Osteoblast (primary cell): ENCODE measurements at regions not wholly inside any gene's neighbourhood (a gene's known extent, or its start where the extent isn't known, plus 50 kb on each side); places are given as distances from the start of the nearest gene placed in this dataset.

Experiments
- DNase-seq: peaks from one replicate; pipeline ENCODE4 v3.0.0; 2011; ENCODE audit warnings: low spot score, mixed read lengths; ENCODE audit not compliant: insufficient read length; ENCODE audit errors: missing footprints
- H2AFZ ChIP-seq: 2 replicates; pipeline ENCODE4 v1.6.0; 2011; ENCODE audit warnings: mild to moderate bottlenecking, low read length
- H3K27ac ChIP-seq: 2 replicates; pipeline ENCODE4 v1.5.1; 2011; ENCODE audit warnings: mild to moderate bottlenecking, low read depth, low read length, moderate library complexity
- H3K27me3 ChIP-seq: 2 replicates; pipeline ENCODE4 v1.6.0; 2012; ENCODE audit warnings: mild to moderate bottlenecking, control low read depth, inconsistent platforms, low read length, moderate library complexity; ENCODE audit not compliant: insufficient read depth
- H3K36me3 ChIP-seq: 2 replicates; pipeline ENCODE4 v1.5.1; 2011; ENCODE audit warnings: mild to moderate bottlenecking, low read length, control low read depth, moderate library complexity; ENCODE audit not compliant: insufficient read depth
- H3K4me1 ChIP-seq: 2 replicates; pipeline ENCODE4 v1.5.1; 2011; ENCODE audit warnings: mild to moderate bottlenecking, low read length, control low read depth, moderate library complexity; ENCODE audit not compliant: insufficient read depth
- H3K4me2 ChIP-seq: 2 replicates; pipeline ENCODE4 v1.6.0; 2011; ENCODE audit warnings: mild to moderate bottlenecking, low read length; ENCODE audit not compliant: insufficient read depth
- H3K4me3 ChIP-seq: fragments of 200-600 bp; sonication (generic); 3 replicates; pipeline ENCODE4 v1.5.1; 2012; ENCODE audit warnings: mild to moderate bottlenecking, low read length, inconsistent platforms; ENCODE audit not compliant: insufficient read depth
- H3K79me2 ChIP-seq: 2 replicates; pipeline ENCODE4 v1.6.0; 2012; ENCODE audit warnings: mild to moderate bottlenecking, low read length, control low read depth, inconsistent platforms; ENCODE audit not compliant: insufficient read depth
- H3K9me3 ChIP-seq: 2 replicates; pipeline ENCODE4 v1.5.1; 2011; ENCODE audit warnings: low read depth, low read length, control low read depth
- H4K20me1 ChIP-seq: 2 replicates; pipeline ENCODE4 v1.6.0; 2012; ENCODE audit warnings: mild to moderate bottlenecking, low read length, control low read depth; ENCODE audit not compliant: insufficient read depth
- CTCF ChIP-seq: IDR thresholded peaks from 2 replicates; pipeline ENCODE4 v1.5.1; 2011; ENCODE audit warnings: mild to moderate bottlenecking, low read depth, low read length, moderate library complexity; ENCODE audit errors: extremely low read depth

GRCh38 chr22:48692734-48693376, 1134.8 kb downstream of the BRD1 start:
- Histone ChIP-seq H3K4me2 (no peak overlapping the region), H3K27me3 (no peaks in the 10 kb centered on the region), H2AFZ (no peak overlapping the region), H3K4me1 (no peaks in the 10 kb centered on the region), H3K9me3 (no peaks in the 10 kb centered on the region), H3K79me2 (no peaks in the 10 kb centered on the region), H3K36me3 (no peaks in the 10 kb centered on the region), H3K27ac (no peak overlapping the region), H3K4me3 (no peak overlapping the region), H4K20me1 (no peaks in the 10 kb centered on the region)
- DNase-seq = no peak
- no peak for TF ChIP-seq CTCF

GRCh38 chr22:48691431-48691851, 1136.2 kb downstream of the BRD1 start:
- Histone ChIP-seq H3K27me3 (no peaks in the 10 kb centered on the region), H3K27ac (no peak overlapping the region), H3K4me1 (no peaks in the 10 kb centered on the region), H3K79me2 (no peaks in the 10 kb centered on the region), H3K4me3 (no peak overlapping the region), H2AFZ (no peak overlapping the region), H3K9me3 (no peaks in the 10 kb centered on the region), H3K4me2 (no peak overlapping the region), H4K20me1 (no peaks in the 10 kb centered on the region), H3K36me3 (no peaks in the 10 kb centered on the region)
- no peak for TF ChIP-seq CTCF
- DNase-seq = no peak

- no peak overlapping the region for H3K27ac ChIP-seq
- no peaks in the 10 kb centered on the region for H4K20me1 ChIP-seq
- H3K9me3 ChIP-seq = no peaks in the 10 kb centered on the region
- no peak for TF ChIP-seq CTCF
- H3K4me2 ChIP-seq = no peak overlapping the region
- no peak for DNase-seq
- no peaks in the 10 kb centered on the region for H3K27me3 ChIP-seq
- no peak overlapping the region for H2AFZ ChIP-seq
- no peaks in the 10 kb centered on the region for H3K4me1 ChIP-seq
- H3K4me3 ChIP-seq = no peak overlapping the region
- no peaks in the 10 kb centered on the region for H3K79me2 ChIP-seq
- H3K36me3 ChIP-seq = no peaks in the 10 kb centered on the region
Observed at GRCh38 chr22:48690583-48691317, 1136.9 kb downstream of the BRD1 start.

GRCh38 chr22:48689206-48689605, 1138.5 kb downstream of the BRD1 start:
- Histone ChIP-seq H3K79me2 (no peaks in the 10 kb centered on the region), H3K4me1 (no peaks in the 10 kb centered on the region), H3K36me3 (no peaks in the 10 kb centered on the region), H4K20me1 (no peaks in the 10 kb centered on the region), H3K9me3 (no peaks in the 10 kb centered on the region), H3K4me3 (no peak overlapping the region), H3K27ac (no peak overlapping the region), H3K4me2 (no peak overlapping the region), H3K27me3 (no peaks in the 10 kb centered on the region), H2AFZ (no peak overlapping the region)
- no peak for TF ChIP-seq CTCF
- no peak for DNase-seq
